HepG2 (cell line): ENCODE measurements at regions not wholly inside any gene's neighbourhood (a gene's known extent, or its start where the extent isn't known, plus 50 kb on each side); places are given as distances from the start of the nearest gene placed in this dataset.

Source experiments
- ATAC-seq: fragments of 200-7000 bp; cut with Tn5 transposase; 3 replicates; pipeline ENCODE4 v1.9.1; 2020; ENCODE audit warnings: mild to moderate bottlenecking, moderate library complexity
- BruUV-seq: library from RNA; stranded (reverse); fragments of 400-500 nt; replicated peaks from 2 replicates; lab custom pipeline; 2021; lab: Mats Ljungman, UMichigan
- CTCF ChIA-PET: fragments of 300-600 bp; formaldehyde crosslinking; extraction: SDS; loops from one replicate; lab custom pipeline; 2021; ENCODE audit warnings: low total read pairs, inconsistent platforms, low intra/inter-chr PET ratio; lab: Yijun Ruan, JAX
- POLR2A ChIA-PET: fragments of 350-600 bp; sonication (Branson Sonifier 250); formaldehyde crosslinking; loops from one replicate; lab custom pipeline; 2020; ENCODE audit warnings: antibody characterized with exemption, inconsistent platforms; lab: Yijun Ruan, JAX
- DNase-seq: peaks from one replicate; pipeline ENCODE4 v3.0.0-alpha.2; 2015; ENCODE audit warnings: low spot score
- FAIRE-seq: peaks from 3 replicates; lab custom pipeline; 2011; peaks lifted over from hg19 to GRCh38; lab: Jason Lieb, UNC
- H2AFZ ChIP-seq: one replicate; pipeline ENCODE4 v1.6.1; 2011; ENCODE audit warnings: low read length, inconsistent platforms
- H3K27ac ChIP-seq: fragments of 300-600 bp; 3 replicates; pipeline ENCODE4 v1.8.0; 2011; ENCODE audit warnings: mixed run types, mild to moderate bottlenecking, mixed read lengths, low read length, inconsistent platforms; ENCODE audit not compliant: insufficient read depth; ENCODE audit errors: extremely low read length
- H3K27me3 ChIP-seq, 2 experiments: fragments of 200-600 bp in 1 of 2; 2 replicates in 1 of 2; 3 replicates in 1 of 2; pipeline versions ENCODE4 v1.6.0 to v1.8.0; 2011; ENCODE audit warnings: low read length in 2 of 2, mild to moderate bottlenecking in 2 of 2, moderate library complexity in 2 of 2, inconsistent platforms in 1 of 2; ENCODE audit not compliant: insufficient read depth in 2 of 2, control insufficient read depth in 1 of 2
- H3K36me3 ChIP-seq, 2 experiments: fragments of 200-600 bp in 1 of 2; replicated peaks in 1 of 2; 2 replicates in 1 of 2; 3 replicates in 1 of 2; pipeline versions ENCODE4 v1.5.1 to v1.8.0; 2011; ENCODE audit warnings: low read length in 2 of 2, inconsistent platforms in 1 of 2; ENCODE audit not compliant: insufficient read depth in 2 of 2, control insufficient read depth in 1 of 2
- H3K4me1 ChIP-seq: 2 replicates; pipeline ENCODE4 v1.5.1; 2012; ENCODE audit warnings: low read length, inconsistent platforms; ENCODE audit not compliant: insufficient read depth
- H3K4me2 ChIP-seq: 2 replicates; pipeline ENCODE4 v1.6.0; 2011; ENCODE audit warnings: low read depth, low read length, inconsistent platforms
- H3K4me3 ChIP-seq, 3 experiments: fragments of 200-600 bp in 1 of 3; sonication (generic), shearing (Covaris generic) in 1 of 3; replicated peaks in 1 of 3; 2 replicates each; pipeline ENCODE4 v1.5.1; 2011 to 2016; ENCODE audit warnings: low read length in 3 of 3, inconsistent platforms in 2 of 3, low read depth in 2 of 3, mild to moderate bottlenecking in 2 of 3, control low read depth in 1 of 3, mixed read lengths in 1 of 3; ENCODE audit not compliant: insufficient read depth in 1 of 3
- H3K79me2 ChIP-seq: one replicate; pipeline ENCODE4 v1.6.1; 2011; ENCODE audit warnings: low read length, inconsistent platforms; ENCODE audit not compliant: insufficient read depth
- H3K9ac ChIP-seq: 2 replicates; pipeline ENCODE4 v1.6.0; 2011; ENCODE audit warnings: mild to moderate bottlenecking, low read depth, low read length, inconsistent platforms; ENCODE audit not compliant: insufficient read depth
- H3K9me3 ChIP-seq: 2 replicates; pipeline ENCODE4 v1.5.1; 2012; ENCODE audit warnings: mild to moderate bottlenecking, low read length
- H4K20me1 ChIP-seq: 2 replicates; pipeline ENCODE4 v1.6.0; 2011; ENCODE audit warnings: inconsistent platforms, mild to moderate bottlenecking, low read length, moderate library complexity; ENCODE audit not compliant: insufficient read depth
- NPAS2 ChIP-seq: sonication (generic); formaldehyde crosslinking; IDR thresholded peaks from 2 replicates; pipeline ENCODE4 v1.8.0; 2022; ENCODE audit warnings: mild to moderate bottlenecking, missing genetic modification reagents, borderline replicate concordance
- RARG ChIP-seq: sonication (generic); formaldehyde crosslinking; IDR thresholded peaks from 2 replicates; pipeline ENCODE4 v1.4.0; 2020; ENCODE audit warnings: low read depth, mild to moderate bottlenecking, missing genetic modification reagents
- SCMH1 ChIP-seq: sonication (generic); formaldehyde crosslinking; IDR thresholded peaks from 2 replicates; pipeline ENCODE4 v1.9.0; 2021; ENCODE audit warnings: missing genetic modification reagents, mild to moderate bottlenecking, borderline replicate concordance
- SIX1 ChIP-seq: sonication (generic); formaldehyde crosslinking; IDR thresholded peaks from 2 replicates; pipeline ENCODE4 v1.4.0; 2020; ENCODE audit warnings: missing genetic modification reagents, borderline replicate concordance
- ZMAT5 ChIP-seq: sonication (generic); formaldehyde crosslinking; IDR thresholded peaks from 2 replicates; pipeline ENCODE4 v1.5.0; 2020; ENCODE audit warnings: mild to moderate bottlenecking, low read depth, missing genetic modification reagents, borderline replicate concordance
- ZNF138 ChIP-seq: sonication (generic); formaldehyde crosslinking; IDR thresholded peaks from 2 replicates; pipeline ENCODE4 v1.5.0; 2020; ENCODE audit warnings: mild to moderate bottlenecking, low read depth, missing genetic modification reagents
- ZNF17 ChIP-seq: sonication (generic); formaldehyde crosslinking; IDR thresholded peaks from 2 replicates; pipeline ENCODE4 v1.5.0; 2020; ENCODE audit warnings: mild to moderate bottlenecking, missing genetic modification reagents
- ZNF570 ChIP-seq: sonication (generic); formaldehyde crosslinking; IDR thresholded peaks from 2 replicates; pipeline ENCODE4 v1.4.0; 2020; ENCODE audit warnings: mild to moderate bottlenecking, missing genetic modification reagents, borderline replicate concordance
- ZNF646 ChIP-seq: sonication (generic); formaldehyde crosslinking; IDR thresholded peaks from 2 replicates; pipeline ENCODE4 v1.9.0; 2021; ENCODE audit warnings: mild to moderate bottlenecking, missing genetic modification reagents
- ZNF710 ChIP-seq: sonication (generic); formaldehyde crosslinking; IDR thresholded peaks from 2 replicates; pipeline ENCODE4 v1.5.0; 2020; ENCODE audit warnings: mild to moderate bottlenecking, missing genetic modification reagents, borderline replicate concordance
- WGBS: methylation state at CpG from one replicate; pipeline ENCODE4 v1.1.6; 2017; ENCODE audit warnings: low lambda C conversion rate; 5-methylcytosine and 5-hydroxymethylcytosine counted together
- in situ Hi-C: cut with HindIII; loops from 2 replicates; pipeline ENCODE4 v1.10.0; 2017; ENCODE audit warnings: low pct_unique_long_range_greater_than_20kb; ENCODE audit not compliant: extremely low pct_ligation_motif_present
- intact Hi-C: fragments of 100-400 bp; cut with micrococcal nuclease; formaldehyde crosslinking; loops from one replicate; pipeline ENCODE4 v1.10.0; 2022; ENCODE audit not compliant: unreplicated experiment

DNA sequence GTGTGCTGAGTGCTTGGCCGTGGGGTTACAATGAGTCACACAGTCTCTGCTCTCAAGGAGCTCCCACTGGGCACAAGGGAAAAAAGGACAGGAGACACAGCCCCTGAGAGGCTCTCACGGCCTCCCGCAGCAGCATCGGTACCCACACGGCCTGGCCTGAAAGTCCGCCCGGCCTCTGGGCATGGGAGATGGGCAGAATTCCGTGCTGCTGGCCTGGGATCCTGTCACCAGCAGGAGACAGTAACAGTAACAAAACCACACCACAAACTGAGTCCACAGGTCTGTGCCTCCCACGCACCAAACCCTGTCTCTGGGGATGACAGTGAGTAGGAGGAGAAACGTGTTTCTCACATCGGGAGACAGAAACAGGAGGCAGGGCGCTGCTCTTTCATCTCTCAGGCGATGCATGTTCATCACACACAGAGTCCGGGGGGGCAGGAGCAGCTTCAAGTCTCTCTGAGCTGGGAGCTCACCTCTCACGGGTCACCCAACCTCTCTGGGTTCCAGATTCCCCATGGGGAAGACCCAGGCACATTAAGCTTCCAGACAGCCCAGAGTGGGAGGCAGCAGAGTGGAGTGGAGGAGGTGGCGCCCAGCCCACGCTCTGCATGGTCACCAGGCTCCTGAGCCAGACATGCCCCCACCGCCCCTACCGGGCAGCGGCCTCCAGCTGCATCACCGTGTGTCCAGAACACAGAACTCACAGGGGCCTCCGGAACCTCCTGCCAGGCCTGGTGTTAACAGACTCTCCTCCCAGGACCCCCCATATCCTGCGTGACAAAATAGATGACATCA lies 124.7 kb upstream of the VSTM2B start:
- Histone ChIP-seq H3K9me3 (no peaks in the 10 kb centered on the region), H3K4me2 (no peak overlapping the region), H4K20me1 (no peaks in the 10 kb centered on the region), H3K9ac (no peak overlapping the region), H3K27ac (no peak overlapping the region), H3K36me3 (no peaks in the 10 kb centered on the region), H3K79me2 (no peaks in the 10 kb centered on the region), H3K27me3 (peaks cover 14 to 31% of the 10 kb centered on the region in 2 experiments; a peak in 4 of 5 replicates), H2AFZ (no peak overlapping the region)
- DNase-seq (no peak), ATAC-seq (no peak), FAIRE-seq (no peak)
- BruUV-seq = no TSS peak
- POLR2A ChIA-PET = no interaction called here
- in situ Hi-C loops = no loop called here
- 13% methylated on average over 3 of the region's 23 CpGs for WGBS
- TF ChIP-seq ZNF646 (CRISPR knock-in tag) (no peak), NPAS2 (CRISPR knock-in tag) (no peak), SCMH1 (CRISPR knock-in tag) (no peak), ZNF710 (CRISPR knock-in tag) (no peak), RARG (no peak), SIX1 (no peak), ZNF138 (CRISPR knock-in tag) (no peak), ZNF17 (CRISPR knock-in tag) (no peak), ZMAT5 (no peak), ZNF570 (no peak)
- TF ChIP-seq, all 625 proteins: peak for 0
- CTCF ChIA-PET = no interaction called here
- H3K4me1 ChIP-seq = no peaks in the 10 kb centered on the region
- no peak overlapping the region for H3K4me3 ChIP-seq
- intact Hi-C loops = loop anchor here (10.0 kb wide), 1 partner anchor 834 kb away; no protein-coding TSS in a partner anchor
